GM21390 (cell line): ENCODE measurements at regions not wholly inside any gene's neighbourhood (a gene's known extent, or its start where the extent isn't known, plus 50 kb on each side); places are given as distances from the start of the nearest gene placed in this dataset.

Source experiments
- ATAC-seq: cut with Tn5 transposase; IDR thresholded peaks from one replicate; pipeline ENCODE4 v1.9.1; 2021; ENCODE audit not compliant: unreplicated experiment

DNA sequence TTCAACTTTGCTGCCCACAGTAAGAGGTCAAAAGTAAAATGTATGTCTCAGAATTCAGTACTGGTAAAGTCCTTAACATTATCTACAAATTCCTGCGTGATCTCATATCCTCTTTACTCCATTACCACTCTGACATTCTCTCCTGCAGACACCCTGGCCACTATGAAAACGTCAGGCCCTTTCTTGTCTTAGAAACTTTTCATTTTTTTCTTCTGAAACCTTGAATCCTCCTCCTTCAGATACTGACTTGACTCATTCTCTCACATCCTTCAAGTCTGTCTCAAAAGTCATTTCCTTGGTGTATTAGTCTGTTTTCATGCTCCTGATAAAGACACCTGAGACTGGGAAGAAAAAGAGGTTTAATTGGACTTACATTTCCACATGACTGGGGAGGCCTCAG lies 262.3 kb downstream of the POU4F1 start:
- peak; percentile 82 for ATAC-seq

DNA sequence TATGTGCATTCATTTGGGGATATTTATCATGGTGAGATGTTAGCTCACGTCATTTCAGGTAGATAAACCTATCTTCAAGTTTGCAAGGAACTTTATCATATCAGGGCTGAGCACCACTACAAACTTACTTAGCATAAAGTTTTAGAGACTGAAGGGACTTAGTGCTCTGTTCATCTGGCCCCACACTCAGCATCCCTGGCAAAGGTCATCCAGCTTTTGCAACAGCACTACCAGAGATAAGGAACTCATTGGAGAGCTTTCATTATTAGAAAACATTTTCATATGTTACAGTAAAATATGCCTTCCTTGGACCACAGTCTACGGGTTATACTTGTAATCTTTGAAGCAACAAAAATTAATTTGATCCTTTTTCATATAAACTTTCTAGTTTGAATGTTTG lies 263.4 kb downstream of the POU4F1 start:
- no peak for ATAC-seq

DNA sequence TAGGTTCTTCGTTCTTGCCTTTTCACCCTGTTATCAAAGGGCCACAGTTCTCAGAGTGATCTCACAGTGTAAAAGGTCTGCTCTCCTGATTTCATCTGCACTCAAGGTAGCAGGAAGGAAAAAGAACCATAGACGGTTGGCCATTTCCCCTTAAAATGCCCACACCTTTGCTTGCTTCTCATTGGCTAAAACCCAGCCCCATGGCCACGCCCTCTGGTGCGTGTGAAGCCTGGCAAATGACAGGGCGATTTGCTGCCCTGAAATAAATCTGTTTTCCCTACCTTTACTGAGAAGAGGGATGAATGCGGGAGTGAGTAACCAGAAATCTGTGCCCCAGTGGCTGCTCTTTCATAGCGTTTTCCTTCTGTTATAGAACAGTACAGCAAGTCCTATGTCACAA lies 269.3 kb downstream of the POU4F1 start:
- no peak for ATAC-seq

DNA sequence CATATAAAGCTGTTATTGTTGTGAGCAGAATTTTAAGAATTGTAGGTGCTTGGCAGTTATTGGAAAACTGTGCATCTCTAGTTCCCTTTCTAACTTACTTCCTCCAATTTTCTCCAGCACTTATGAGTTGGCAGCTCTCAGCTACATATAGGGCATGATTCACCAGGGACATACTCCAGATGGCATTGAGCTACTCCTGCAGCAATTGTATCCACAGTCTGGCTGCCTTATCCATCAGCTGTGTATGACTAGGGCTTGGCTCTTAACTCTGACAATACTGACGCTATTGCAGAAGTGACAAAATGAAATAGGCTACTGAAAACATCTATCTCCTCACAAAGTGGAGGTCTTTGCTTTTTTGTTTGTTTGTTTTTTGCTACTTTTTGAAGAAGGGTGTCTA lies 276.7 kb downstream of the POU4F1 start:
- ATAC-seq: no peak

DNA sequence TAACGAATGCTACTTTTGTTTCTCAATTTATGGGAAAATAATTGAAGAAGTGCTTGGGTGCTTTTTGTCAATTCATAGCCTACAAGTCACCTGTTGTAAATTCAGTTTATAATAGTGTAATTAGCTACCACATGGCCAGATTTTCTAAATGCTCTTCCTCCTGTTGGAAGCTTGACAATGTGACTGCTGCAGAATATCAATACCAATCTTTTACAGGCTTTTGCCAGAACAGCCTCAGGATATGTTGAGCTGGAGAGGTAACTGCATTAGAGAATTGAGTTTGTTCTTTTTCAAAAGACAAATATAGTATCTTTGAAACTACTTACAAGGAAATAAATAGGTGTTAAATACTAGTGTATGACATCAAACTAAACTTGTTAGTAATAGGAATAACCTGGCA lies 277.8 kb downstream of the POU4F1 start:
- no peak for ATAC-seq

DNA sequence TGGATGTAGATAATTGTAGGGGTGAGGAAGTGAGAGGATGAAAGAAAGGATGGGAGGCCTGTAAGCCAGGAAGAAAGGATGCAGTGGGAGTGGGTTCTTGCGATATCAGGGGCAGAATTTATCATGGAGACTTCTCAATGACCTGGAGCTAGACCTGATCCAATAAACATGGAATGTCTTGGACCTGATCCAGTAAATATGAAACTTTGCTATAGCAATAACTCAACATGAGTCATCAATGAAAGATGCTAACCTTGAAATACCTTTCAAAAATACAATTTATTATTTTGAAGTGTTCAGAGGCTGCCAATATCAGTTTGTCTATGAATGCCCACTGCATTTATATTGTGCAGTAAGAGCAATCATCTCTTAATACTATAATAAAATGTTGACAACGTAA lies 279.5 kb downstream of the POU4F1 start:
- no peak for ATAC-seq

DNA sequence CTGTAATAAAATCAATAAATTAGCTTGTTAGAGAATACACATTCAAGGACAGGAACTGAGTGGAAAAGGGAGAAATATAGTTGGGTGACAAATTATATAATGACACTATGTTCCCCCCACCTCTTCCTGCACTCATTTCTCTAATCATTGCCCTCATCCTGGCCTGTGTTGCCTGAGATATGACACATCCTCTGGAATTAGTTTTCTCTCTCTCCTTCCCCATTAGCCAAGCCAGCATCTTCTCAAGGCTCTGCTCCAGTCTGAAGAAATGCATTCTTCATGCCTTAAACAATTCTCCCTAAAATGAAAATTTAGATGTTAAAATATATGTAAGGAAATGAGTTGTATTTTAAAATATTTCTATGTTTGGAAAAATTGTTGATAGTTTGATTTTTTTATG lies 280.3 kb downstream of the POU4F1 start:
- no peak for ATAC-seq

DNA sequence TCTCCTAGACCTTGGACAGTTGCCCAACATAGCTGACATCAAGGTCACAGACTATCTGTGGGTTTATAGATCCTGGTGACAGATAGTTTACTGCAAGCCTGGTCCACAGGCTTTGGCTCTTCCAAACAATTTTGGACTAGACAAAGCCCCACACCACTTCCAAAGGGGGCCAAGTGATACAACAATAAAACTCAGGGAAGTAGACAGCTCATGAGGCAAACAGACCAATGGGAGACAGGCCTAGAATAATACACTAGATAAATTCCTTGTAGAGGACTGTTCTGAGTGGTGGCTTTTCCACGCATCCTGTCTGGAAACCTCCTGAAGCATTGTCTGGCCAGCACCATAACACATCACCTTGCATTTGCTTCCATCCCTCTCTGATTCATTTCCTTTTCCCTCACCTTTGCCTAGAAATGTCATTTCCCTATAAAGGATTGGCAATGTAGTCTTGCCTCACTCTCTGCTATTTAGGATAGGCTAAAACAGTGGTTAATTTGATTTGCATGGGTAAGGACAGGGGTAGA lies 284.2 kb downstream of the POU4F1 start:
- no peak for ATAC-seq

DNA sequence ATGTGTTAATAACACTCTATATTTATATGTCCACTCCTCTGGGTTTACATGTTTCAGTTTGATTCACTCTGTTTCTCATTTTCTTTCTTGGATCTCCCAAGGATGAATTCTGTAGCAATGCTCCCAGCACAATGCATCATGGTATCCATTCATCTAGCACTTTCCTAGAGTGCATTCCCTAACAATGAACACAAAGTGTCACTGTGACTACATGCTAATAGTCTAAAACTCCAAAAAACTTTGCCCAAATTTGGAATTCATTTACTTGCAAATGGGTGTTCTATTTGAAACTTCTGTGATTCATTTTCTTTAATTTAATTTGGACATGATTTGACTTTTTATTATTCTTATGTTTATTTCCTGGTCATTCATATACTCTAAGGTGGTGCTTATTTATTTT lies 286.3 kb downstream of the POU4F1 start:
- ATAC-seq: no peak

DNA sequence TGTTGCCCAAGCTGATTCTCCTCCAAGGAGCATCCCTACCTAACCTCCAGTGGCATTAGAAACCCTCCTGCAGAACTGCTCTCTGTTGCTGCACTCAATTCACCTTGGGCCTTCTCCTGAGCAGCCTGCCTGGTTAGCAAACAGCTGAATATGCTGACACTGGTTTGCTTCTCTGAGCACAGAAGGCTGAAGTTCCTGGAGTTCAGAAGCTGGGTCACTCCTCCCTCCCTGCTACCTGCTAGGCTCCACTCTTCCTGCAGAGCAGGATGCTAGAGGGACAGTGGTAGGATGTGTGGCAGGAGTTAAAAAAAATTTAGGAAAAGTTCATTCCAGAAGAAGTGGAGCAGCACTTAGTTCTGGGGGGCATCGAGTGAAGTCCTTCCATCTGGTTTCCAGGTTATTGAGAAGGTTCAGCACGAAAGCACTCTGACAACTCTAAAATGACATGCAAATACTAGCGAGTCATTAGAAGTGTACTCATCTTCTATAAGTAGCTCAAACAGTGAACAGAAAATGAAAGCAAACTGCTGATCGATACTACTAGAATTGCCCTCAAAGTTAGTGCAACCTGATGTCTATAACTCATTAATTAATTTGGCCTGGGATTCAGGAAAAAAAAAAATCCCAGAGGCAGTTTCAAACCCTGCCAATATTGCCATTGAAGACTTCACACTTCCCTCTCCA lies 293.7 kb downstream of the POU4F1 start:
- ATAC-seq: peak; percentile 83

DNA sequence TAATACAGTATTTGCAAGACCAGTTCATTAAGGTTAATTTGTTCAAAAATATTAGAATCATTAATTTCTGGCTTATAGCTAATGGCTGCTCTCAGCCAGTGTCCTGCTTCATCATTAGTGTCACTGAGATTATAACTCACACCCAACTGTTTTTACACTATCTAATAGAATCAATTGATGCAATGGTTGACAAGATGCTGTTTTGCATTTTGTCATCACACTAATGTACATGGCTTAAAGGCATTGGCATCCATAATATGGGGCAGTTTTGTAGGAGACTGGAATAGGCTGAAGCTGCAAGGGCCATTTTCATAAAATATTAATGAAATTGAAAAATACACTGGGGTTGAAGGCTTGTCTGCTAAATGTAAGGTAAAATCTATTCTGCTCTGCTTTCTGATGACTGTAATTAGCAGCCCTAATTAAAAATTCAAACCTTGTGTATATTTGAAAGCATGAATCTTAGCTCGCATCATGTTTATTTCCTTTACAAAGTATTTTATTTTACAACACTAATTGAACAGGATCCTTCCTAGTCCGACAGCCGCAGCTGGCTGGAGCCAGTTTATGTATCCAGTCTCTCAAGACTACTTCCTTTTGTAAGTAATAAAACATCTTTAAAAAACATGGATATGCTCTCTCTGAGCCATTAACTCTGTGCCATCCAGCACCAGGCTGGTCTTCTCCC lies 296.7 kb downstream of the POU4F1 start:
- no peak for ATAC-seq

DNA sequence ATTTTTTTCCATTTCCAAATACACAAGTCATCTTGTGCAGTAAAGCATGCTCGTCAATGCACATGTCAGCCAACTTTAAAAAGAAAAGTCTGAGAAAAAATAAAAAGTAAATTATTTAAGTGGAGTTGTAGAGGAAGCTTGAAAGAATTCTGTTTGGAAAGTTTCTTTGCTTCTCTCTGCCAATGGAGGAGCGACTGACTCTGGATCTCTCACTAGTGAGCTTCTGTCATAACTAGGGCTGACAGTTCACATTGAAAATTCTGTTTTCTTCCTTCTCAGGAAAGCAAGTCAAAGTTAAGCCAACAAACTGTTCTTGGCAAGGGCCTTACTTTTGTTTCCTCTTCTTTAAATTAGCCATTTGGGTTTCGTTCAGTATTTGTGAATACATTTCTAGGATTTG lies 298.2 kb downstream of the POU4F1 start:
- no peak for ATAC-seq

DNA sequence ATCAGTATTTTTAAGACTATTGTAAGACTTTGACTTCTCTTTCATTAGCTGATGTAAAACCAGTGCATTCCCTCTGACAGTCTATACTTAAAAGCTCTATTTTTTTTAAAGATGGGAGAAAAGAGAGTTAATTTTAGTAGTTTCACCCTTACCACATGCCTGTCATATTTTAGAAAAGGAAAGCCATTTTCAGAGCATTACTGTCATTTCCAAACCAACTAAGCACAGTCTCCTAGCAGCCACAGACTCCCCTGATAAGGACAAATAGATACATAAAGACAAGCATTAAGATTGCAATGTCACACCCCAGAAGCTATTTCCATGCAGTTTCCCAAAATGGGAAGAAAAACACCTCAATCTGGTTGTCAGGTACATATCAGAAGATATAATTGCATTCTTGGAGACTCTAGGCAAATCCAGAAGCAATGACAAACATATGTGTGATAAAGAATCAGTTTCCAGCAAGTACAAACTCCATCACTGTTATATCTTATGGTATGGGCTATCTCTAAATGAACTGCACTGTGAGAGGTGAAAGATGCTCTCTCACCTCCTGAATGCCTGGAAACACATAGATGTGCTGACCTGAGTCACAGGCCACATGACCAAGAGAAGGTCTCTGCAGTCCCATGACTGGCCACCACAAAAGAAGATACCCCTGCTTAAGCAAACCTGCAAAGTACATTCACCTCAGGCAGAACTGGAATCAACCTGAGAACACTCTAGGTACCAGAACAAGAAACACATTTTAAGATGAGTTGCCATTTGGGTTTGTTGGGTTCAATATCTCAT lies 303.3 kb downstream of the POU4F1 start:
- peak; percentile 83 for ATAC-seq

DNA sequence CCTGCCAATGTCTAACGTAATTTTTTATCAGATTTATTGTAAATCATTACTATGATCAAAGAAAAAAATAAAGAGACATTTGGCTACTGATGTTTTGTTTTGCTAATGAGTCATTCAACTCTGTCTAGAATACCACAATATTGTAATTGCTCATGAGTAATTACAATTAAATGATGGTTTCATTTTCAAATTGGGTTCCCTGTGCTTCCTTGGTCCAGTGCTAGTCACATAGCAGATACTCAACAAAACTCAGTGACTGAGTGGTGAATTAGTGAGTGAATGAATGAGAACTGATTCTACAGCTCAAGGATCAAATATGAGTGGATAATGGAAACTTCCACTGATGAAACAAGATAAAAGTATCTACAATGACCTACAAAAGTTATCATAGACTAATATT lies 304.7 kb downstream of the POU4F1 start:
- ATAC-seq: no peak

DNA sequence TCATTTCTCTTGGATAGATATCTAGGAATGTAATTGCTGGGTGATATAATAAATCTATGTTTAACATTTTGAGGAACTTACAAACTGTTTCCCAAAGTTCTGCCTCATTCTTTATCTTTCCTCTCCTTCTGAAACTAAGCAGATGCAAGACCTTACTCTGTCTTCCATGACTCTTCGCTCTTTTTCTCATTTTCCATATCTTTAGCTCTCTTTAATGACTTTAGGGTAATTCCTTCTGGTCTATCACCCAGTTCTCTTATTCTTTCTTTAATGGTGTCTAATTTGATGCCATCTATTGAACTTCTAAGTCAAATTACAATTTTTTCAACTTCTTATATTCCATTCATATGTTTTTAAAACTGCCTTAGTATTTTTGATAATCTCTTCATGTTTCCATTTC lies 316.6 kb downstream of the POU4F1 start:
- ATAC-seq: no peak

DNA sequence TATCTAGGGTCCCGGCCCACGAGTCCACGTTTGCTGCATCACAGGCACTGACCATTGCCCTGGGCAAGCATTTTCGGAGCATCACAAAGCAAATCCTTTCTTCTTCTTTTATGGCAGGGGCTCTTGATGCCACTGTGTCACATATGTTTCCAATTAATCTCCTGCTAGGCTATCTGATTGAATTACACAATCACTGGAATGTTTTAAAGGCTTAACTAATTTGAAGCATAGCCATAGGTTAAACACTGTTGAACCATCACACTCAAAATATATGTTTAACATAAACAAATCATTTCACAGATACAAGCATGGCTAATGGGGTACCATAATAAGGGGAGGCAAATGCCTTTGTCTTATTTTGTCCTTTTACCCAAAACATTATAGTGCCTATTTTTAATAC lies 338.3 kb downstream of the POU4F1 start:
- no peak for ATAC-seq

DNA sequence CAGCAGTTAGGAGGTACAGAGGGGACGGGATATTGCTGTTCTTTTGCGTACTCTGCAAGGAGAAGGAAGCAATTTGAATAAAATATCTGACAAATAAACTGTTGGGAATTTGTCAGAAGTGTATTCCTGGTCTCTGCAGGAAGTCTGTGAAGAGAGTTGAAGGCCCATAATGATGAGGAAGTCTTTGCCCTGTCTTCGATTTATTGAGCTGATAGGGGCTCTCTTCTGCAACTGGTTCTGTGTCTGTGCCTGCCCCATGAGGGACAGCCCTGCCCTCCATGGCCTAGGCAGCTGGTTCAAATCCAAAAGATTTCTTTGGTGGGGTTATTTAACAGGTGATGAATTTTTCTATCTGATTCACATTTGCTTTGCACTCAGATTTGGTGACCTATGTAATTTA lies 339.7 kb upstream of the EDNRB start:
- ATAC-seq: no peak

DNA sequence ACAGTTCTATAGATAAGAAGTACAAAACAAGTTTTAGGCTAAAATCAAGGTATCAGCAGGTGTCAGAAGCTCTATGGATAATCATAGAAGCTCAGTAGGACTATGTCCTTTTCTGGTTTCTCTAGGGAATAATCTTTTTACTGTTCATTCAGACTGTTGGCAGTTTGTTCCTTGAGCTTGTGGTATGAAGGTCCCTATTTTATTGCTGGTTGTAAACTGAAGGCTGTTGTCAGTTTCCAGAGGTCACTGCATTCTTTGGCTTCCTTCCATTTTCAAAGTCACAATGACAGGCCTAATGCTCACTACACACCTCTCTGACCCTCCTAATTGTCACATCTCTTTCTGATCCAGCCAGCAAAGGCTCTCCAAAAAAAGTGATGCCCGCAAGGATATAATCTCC lies 337.9 kb upstream of the EDNRB start:
- ATAC-seq: no peak

DNA sequence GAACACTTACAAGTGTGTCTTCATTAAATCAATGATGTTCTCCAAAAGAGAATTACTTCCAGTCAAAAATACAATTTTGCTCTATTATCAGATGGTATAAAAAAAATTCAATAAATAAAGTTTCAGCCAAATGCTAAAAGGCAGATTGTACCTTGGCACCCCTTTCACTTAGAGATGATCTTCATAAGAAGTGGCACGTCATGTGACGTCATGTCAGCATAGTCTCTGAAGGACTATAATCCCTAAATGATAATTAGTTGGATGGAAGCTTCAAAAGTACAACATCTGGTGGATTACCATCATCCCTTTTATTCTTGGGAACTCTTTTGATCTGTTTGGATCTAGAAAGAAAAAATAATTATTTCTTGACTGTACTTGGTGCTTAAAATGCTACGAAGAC lies 335.5 kb upstream of the EDNRB start:
- ATAC-seq: no peak

DNA sequence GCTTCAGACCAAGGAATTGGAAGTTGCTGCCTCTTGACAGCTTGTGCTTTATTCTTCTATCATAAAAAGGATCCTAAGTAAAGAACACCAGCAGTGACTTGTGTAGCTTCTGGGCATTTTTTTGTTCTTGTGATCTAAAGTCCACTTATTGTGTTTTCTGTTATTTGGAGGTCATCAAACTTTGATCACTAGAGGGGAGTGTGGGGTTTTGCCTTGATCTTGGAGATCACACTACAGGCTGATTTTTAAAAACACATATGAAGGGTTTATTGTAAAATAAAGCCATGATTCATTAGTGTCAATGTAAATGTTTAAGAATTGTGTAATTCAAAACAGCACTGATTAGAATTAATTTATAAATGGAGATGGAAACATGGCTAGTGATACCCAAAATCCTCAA lies 328.7 kb upstream of the EDNRB start:
- ATAC-seq: no peak

DNA sequence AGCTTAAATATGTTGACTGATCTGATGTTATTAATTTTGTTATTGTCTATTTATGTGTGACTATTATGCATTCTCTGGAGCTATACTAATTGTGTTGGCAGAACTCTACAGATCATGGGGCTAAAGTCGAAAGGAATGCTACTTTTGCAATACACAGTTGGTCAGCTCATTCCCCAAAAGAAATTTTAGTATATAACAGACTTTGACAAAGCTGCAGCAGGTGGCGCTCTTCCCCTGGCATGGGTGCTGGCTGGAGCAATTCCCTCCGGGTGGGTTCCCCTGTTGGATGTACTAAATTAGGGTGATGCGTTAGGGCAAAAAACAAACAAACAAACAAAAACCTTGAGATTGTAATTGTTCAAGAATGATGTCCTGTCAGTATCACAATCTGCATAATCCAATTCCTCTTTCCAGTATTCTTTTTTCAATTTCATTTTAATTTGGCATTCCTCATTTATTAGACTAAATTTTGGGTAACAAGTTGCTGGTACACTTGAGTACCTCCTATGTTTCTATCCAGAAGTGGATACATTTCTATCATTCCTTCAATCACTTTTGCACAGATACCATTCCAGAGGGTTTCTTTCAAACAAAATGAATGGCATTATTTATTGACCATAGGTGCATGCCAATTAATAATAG lies 322.8 kb upstream of the EDNRB start:
- ATAC-seq: peak; percentile 63
